HFF-Myc (cell line): ENCODE measurements at regions not wholly inside any gene's neighbourhood (a gene's known extent, or its start where the extent isn't known, plus 50 kb on each side); places are given as distances from the start of the nearest gene placed in this dataset.
"Not testable (repeated sequence)": the region's sequence is repeated elsewhere in the genome, so short reads cannot be mapped to it uniquely, and the experiment has no call there.

Source experiments
- DNase-seq: peaks from one replicate; pipeline ENCODE4 v3.0.0-alpha.2; 2011; ENCODE audit warnings: low read depth; ENCODE audit errors: extremely low read depth
- H3K4me3 ChIP-seq: replicated peaks from 2 replicates; pipeline ENCODE4 v1.5.1; 2011; ENCODE audit warnings: low read depth, mild to moderate bottlenecking, control low read depth, low read length
- TF ChIP-seq, protein P1 (sequence below): IDR thresholded peaks from 2 replicates; pipeline ENCODE4 v1.5.1; 2012; ENCODE audit warnings: mild to moderate bottlenecking, low read depth, low read length, control low read depth; ENCODE audit errors: missing control alignments

DNA sequence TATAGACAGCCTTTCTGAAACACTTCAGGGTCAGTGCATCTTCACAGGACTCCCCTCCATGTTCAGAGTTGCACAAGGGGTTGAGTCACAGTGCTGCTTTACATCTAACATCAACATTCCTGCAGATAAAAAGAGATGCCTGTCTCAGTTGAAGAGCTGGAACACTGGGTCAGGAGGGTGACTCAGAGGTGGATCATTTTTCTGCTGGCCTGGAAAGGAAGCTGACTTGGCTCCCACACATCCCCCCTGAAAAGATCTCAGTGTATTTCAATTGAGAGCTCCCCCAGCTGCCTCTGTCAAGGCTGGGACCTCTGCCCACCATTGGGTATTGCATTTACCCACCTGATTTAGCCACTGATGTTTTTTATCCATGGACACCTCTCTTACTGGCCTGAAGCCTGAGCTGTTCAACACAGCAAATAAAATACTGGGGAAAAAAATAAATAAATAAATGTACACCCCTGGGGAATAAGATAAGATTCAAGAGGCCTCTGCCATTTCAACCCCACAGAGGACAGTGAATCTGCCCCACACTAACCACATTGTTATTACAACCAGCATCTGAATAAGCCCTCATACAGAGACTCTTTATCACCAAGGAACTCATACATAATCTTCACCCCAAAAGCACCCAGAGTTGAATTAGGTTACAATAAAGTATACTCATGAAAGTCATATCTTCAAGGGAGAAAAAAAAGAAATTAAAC lies 716.4 kb downstream of the SEMA5A start:
- no peak overlapping the region for H3K4me3 ChIP-seq
- DNase-seq: peak; percentile 87
- TF ChIP-seq, protein P1, sequence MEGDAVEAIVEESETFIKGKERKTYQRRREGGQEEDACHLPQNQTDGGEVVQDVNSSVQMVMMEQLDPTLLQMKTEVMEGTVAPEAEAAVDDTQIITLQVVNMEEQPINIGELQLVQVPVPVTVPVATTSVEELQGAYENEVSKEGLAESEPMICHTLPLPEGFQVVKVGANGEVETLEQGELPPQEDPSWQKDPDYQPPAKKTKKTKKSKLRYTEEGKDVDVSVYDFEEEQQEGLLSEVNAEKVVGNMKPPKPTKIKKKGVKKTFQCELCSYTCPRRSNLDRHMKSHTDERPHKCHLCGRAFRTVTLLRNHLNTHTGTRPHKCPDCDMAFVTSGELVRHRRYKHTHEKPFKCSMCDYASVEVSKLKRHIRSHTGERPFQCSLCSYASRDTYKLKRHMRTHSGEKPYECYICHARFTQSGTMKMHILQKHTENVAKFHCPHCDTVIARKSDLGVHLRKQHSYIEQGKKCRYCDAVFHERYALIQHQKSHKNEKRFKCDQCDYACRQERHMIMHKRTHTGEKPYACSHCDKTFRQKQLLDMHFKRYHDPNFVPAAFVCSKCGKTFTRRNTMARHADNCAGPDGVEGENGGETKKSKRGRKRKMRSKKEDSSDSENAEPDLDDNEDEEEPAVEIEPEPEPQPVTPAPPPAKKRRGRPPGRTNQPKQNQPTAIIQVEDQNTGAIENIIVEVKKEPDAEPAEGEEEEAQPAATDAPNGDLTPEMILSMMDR: no peak

DNA sequence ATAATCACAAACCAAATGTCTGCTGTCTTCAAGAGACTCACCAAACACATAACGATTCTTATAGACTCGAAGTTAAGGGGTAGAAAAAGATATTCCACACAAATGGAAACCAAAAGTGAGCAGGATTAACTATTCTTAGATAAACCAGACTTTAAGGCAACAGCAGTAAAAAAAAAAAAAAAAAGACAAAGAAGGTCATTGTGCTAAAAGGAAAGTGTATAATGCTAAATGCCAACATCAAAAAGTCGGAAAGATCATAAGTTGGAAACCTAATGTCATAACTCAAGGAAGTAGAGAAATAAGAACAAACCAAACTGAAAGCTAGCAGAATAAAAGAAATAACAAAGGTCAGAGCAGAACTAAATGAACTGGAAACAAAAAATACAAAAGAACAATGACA lies 714.6 kb downstream of the SEMA5A start:
- TF ChIP-seq, protein P1: no peak
- no peak for DNase-seq
- no peak overlapping the region for H3K4me3 ChIP-seq

DNA sequence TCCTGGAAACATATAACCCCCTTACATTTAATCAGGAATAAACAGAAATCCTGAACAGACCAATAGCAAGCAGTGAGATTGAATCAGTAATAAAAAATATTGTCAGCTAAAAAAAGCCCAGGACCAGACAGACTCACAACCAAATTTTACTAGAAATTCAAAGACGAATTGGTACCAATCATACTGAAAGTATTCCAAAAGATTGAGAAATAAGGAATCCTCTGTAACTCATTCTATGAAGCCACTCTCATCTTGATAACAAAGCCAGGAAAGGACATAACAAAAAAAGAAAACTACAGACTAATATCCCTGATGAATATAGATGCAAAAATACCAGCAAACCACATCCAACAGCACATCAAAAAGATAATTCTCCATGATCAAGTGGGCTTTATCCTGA lies 714.0 kb downstream of the SEMA5A start:
- DNase-seq: no peak
- no peak overlapping the region for H3K4me3 ChIP-seq
- TF ChIP-seq, protein P1: no peak

DNA sequence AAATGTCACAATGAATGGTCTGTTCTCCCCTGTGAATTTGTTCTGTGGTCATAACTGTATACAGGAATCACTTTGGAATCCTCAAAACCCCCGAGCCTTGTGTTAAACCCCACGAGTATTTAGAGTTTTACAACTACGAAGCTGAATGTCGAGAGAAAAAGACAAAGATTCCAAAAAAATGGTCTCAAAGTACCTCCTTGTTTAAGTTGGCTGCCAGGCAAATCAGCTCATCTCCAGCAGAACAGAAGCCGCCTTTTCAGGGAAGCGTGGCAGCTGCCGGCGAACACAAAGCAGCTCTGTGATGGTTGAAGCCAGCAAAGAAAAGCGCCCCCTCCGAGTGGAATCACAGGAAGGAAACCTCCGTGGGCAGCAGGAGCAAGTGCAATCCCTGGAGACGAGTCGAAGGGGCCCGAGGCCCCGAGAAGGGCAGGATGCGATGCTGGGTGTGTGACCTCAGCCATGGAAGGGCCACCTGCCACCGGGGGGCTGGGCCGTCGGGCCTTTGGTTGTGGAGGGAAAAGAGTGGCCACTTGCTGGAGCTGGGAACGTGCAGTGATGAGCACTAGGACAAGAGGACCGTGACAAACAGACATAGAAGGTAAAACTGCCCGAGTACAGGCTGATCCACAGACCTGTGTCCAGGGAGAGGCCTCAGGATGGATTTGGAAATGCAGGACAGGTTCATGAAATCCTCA lies 706.4 kb downstream of the SEMA5A start:
- TF ChIP-seq, protein P1: no peak
- no peak overlapping the region for H3K4me3 ChIP-seq

DNA sequence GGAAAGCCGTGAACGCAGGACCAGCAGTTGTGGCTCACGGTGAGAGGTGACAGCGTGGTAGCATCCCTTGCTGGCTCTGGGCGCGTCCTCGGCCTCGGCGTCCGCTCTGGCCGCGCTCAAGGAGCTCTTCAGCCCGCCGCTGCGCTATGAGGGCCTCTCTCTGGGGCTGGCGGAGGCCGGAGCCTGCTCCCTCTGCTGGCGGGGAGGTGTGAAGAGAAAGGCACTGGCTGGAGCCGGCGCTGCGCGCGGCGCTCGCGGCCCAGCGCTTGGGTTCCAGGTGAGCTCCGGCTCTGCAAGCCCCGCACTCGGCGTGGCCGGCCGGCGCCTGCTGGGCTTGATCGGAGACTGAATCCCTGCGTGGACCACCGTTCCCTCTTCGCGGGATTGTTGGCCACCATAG lies 705.6 kb downstream of the SEMA5A start:
- DNase-seq: no peak
- TF ChIP-seq, protein P1: no peak
- no peak overlapping the region for H3K4me3 ChIP-seq

More for the DNA sequence above, 706.4 kb downstream of the SEMA5A start:
- no peak for DNase-seq

DNA sequence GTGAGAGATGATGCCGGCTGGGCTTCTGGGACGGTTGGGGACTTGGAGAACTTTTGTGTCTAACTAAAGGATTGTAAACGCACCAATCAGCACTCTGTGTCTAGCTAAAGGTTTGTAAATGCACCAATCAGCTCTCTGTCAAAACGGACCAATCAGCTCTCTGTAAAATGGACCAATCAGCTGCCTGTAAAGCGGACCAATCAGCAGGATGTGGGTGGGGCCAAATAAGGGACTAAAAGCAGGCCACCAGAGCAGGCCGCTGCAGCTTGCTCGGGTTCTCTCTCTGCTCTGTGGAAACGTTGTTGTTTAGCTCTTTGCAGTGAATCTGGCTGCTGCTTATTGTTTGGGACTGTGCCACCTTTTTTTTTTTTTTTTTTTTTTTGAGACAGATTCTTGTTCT lies 705.1 kb downstream of the SEMA5A start:
- not testable (repeated sequence) for H3K4me3 ChIP-seq

DNA sequence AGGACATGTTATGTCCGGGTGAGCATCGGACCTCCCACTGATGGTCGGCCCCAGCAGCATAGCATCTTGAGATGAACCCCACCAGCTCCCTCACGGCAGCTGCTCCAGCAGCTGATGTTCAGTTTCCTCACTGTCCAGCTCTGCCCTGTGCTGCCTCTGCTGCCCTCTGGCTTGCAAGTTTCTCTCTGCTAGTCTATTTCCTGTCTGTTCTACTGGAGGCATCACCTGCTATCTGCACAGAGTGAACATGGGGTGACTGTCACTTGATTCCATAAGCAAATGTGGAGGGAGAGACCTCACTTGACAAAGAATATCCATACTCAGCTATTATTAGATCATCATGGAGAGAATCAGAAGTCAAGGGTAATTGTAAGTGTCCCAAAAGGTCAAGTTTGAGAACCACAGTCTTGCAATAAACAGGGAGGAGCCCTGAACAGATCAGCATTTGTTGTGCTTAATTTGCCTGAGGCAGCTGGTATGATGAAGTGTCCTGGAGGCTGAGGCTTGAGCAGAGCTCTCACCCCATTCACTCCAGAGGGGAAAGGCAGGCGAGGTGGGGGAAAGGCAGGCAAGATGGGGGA lies 702.8 kb downstream of the SEMA5A start:
- DNase-seq: no peak
- TF ChIP-seq, protein P1: peak; percentile 60
- H3K4me3 ChIP-seq: no peak overlapping the region

More for the DNA sequence above, 705.1 kb downstream of the SEMA5A start:
- DNase-seq: not testable (repeated sequence)
